Subcutaneous abdominal adipose tissue (tissue), 5 donors: ENCODE measurements at regions not wholly inside any gene's neighbourhood (a gene's known extent, or its start where the extent isn't known, plus 50 kb on each side); places are given as distances from the start of the nearest gene placed in this dataset.

ENCODE experiments used
- H3K27ac ChIP-seq: one replicate; pipeline ENCODE4 v1.7.0; 2013; ENCODE audit warnings: low read depth, mild to moderate bottlenecking, inconsistent platforms, low read length, moderate library complexity
- H3K27me3 ChIP-seq, 5 donors: one replicate each; pipeline ENCODE4 v1.7.0; 2013; ENCODE audit warnings: low read length in 5 of 5, inconsistent platforms in 1 of 5; ENCODE audit not compliant: control insufficient read depth in 5 of 5, insufficient read depth in 4 of 5
- H3K36me3 ChIP-seq, 5 donors: one replicate each; pipeline ENCODE4 v1.7.0; 2013; ENCODE audit warnings: low read length in 5 of 5; ENCODE audit not compliant: control insufficient read depth in 5 of 5, insufficient read depth in 5 of 5
- H3K4me1 ChIP-seq, 5 donors: one replicate each; pipeline ENCODE4 v1.7.0; 2013; ENCODE audit warnings: low read length in 5 of 5, mild to moderate bottlenecking in 3 of 5, moderate library complexity in 1 of 5; ENCODE audit not compliant: control insufficient read depth in 5 of 5, insufficient read depth in 5 of 5
- H3K4me3 ChIP-seq, 5 donors: one replicate each; pipeline ENCODE4 v1.7.0; 2013; ENCODE audit warnings: low read length in 5 of 5, low read depth in 1 of 5
- H3K9ac ChIP-seq, 5 donors: one replicate each; pipeline ENCODE4 v1.7.0; 2013; ENCODE audit warnings: low read length in 5 of 5, mild to moderate bottlenecking in 4 of 5, moderate library complexity in 3 of 5
- H3K9me3 ChIP-seq, 5 donors: one replicate each; pipeline ENCODE4 v1.7.0; 2013; ENCODE audit warnings: low read length in 5 of 5; ENCODE audit not compliant: control insufficient read depth in 5 of 5
- donor health status: healthy.
- donor health status: healthy.
- donor health status: healthy.
- donor health status: healthy.
- donor health status: healthy.

GRCh38 chr2:126599062-126599461 is 56.9 kb upstream of the GYPC start:
- H3K4me1 ChIP-seq, result peaks cover 0 to 5% (median 0%) of the 10 kb centered on the region in 5 donors
- no peak overlapping the region for H3K27ac ChIP-seq
- no peaks in the 10 kb centered on the region for H3K27me3 ChIP-seq
- no peaks in the 10 kb centered on the region for H3K36me3 ChIP-seq
- H3K9ac ChIP-seq, result no peak overlapping the region
- peaks cover 0 to 5% (median 4%) of the 10 kb centered on the region in 5 donors for H3K9me3 ChIP-seq
- H3K4me3 ChIP-seq, result no peak overlapping the region

- Histone ChIP-seq H3K4me1 (peaks cover 0 to 5% (median 0%) of the 10 kb centered on the region in 5 donors), H3K36me3 (no peaks in the 10 kb centered on the region), H3K27me3 (no peaks in the 10 kb centered on the region), H3K9ac (no peak overlapping the region), H3K27ac (no peak overlapping the region), H3K4me3 (no peak overlapping the region), H3K9me3 (peaks cover 0 to 21% (median 6%) of the 10 kb centered on the region in 5 donors)
These were observed 55.2 kb upstream of the GYPC start for GRCh38 chr2:126600742-126601141.

- peaks cover 0 to 26% (median 9%) of the 10 kb centered on the region in 5 donors for H3K9me3 ChIP-seq
- H3K36me3 ChIP-seq, result no peaks in the 10 kb centered on the region
- peaks cover 0 to 5% (median 0%) of the 10 kb centered on the region in 5 donors for H3K4me1 ChIP-seq
- no peaks in the 10 kb centered on the region for H3K27me3 ChIP-seq
- no peak overlapping the region for H3K4me3 ChIP-seq
- H3K27ac ChIP-seq, result no peak overlapping the region
- H3K9ac ChIP-seq, result no peak overlapping the region
These were observed 53.6 kb upstream of the GYPC start for GRCh38 chr2:126602334-126602733.
